GM12878 (cell line): ENCODE measurements at regions not wholly inside any gene's neighbourhood (a gene's known extent, or its start where the extent isn't known, plus 50 kb on each side); places are given as distances from the start of the nearest gene placed in this dataset.

ENCODE experiments used
- RCOR1 ChIP-seq: conservative IDR thresholded peaks from 2 replicates; pipeline ENCODE4 v1.6.1; 2012; ENCODE audit warnings: low read depth, low read length, improper control_type of control experiment
- SMC3 ChIP-seq: IDR thresholded peaks from 2 replicates; pipeline ENCODE4 v1.6.1; 2011; ENCODE audit warnings: low read length, improper control_type of control experiment, borderline replicate concordance
- ZNF274 ChIP-seq: IDR thresholded peaks from one replicate; pipeline ENCODE4 v1.8.0; 2011; ENCODE audit not compliant: insufficient read length, insufficient read depth
- TF ChIP-seq, protein P1 (sequence below), 3 experiments: IDR thresholded peaks in 2 of 3; conservative IDR thresholded peaks in 1 of 3; 2 replicates each; pipeline ENCODE4 v1.5.1; 2011; ENCODE audit warnings: low read depth in 3 of 3, low read length in 3 of 3, mild to moderate bottlenecking in 3 of 3, control low read depth in 2 of 3, moderate library complexity in 2 of 3, inconsistent platforms in 1 of 3, mixed read lengths in 1 of 3; ENCODE audit not compliant: control insufficient read depth in 2 of 3, insufficient read depth in 1 of 3; ENCODE audit errors: extremely low read depth in 1 of 3
- TF ChIP-seq, protein P2 (sequence below): fragments of 450-650 bp; IDR thresholded peaks from 2 replicates; pipeline ENCODE4 v1.6.1; 2016; ENCODE audit warnings: mild to moderate bottlenecking, moderate library complexity, borderline replicate concordance

GRCh38 chr17:14585099-14585498 lies 284.2 kb downstream of the HS3ST3B1 start:
- TF ChIP-seq RCOR1: no peak
- no peak for TF ChIP-seq SMC3
- TF ChIP-seq ZNF274: no peak
- TF ChIP-seq, protein P1, sequence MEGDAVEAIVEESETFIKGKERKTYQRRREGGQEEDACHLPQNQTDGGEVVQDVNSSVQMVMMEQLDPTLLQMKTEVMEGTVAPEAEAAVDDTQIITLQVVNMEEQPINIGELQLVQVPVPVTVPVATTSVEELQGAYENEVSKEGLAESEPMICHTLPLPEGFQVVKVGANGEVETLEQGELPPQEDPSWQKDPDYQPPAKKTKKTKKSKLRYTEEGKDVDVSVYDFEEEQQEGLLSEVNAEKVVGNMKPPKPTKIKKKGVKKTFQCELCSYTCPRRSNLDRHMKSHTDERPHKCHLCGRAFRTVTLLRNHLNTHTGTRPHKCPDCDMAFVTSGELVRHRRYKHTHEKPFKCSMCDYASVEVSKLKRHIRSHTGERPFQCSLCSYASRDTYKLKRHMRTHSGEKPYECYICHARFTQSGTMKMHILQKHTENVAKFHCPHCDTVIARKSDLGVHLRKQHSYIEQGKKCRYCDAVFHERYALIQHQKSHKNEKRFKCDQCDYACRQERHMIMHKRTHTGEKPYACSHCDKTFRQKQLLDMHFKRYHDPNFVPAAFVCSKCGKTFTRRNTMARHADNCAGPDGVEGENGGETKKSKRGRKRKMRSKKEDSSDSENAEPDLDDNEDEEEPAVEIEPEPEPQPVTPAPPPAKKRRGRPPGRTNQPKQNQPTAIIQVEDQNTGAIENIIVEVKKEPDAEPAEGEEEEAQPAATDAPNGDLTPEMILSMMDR (IDR thresholded peaks at IDR 0.05 in 2 of 3, conservative IDR thresholded peaks at IDR 0.05 in 1 of 3; ENCODE audit: control insufficient read depth in 2 of 3, extremely low read depth in 1 of 3, insufficient read depth in 1 of 3, low read depth in 3 of 3, low read length in 3 of 3): no peak
- TF ChIP-seq, protein P2, sequence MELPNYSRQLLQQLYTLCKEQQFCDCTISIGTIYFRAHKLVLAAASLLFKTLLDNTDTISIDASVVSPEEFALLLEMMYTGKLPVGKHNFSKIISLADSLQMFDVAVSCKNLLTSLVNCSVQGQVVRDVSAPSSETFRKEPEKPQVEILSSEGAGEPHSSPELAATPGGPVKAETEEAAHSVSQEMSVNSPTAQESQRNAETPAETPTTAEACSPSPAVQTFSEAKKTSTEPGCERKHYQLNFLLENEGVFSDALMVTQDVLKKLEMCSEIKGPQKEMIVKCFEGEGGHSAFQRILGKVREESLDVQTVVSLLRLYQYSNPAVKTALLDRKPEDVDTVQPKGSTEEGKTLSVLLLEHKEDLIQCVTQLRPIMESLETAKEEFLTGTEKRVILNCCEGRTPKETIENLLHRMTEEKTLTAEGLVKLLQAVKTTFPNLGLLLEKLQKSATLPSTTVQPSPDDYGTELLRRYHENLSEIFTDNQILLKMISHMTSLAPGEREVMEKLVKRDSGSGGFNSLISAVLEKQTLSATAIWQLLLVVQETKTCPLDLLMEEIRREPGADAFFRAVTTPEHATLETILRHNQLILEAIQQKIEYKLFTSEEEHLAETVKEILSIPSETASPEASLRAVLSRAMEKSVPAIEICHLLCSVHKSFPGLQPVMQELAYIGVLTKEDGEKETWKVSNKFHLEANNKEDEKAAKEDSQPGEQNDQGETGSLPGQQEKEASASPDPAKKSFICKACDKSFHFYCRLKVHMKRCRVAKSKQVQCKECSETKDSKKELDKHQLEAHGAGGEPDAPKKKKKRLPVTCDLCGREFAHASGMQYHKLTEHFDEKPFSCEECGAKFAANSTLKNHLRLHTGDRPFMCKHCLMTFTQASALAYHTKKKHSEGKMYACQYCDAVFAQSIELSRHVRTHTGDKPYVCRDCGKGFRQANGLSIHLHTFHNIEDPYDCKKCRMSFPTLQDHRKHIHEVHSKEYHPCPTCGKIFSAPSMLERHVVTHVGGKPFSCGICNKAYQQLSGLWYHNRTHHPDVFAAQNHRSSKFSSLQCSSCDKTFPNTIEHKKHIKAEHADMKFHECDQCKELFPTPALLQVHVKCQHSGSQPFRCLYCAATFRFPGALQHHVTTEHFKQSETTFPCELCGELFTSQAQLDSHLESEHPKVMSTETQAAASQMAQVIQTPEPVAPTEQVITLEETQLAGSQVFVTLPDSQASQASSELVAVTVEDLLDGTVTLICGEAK: no peak
